Endothelial cell of umbilical vein (primary cell): ENCODE measurements at regions not wholly inside any gene's neighbourhood (a gene's known extent, or its start where the extent isn't known, plus 50 kb on each side); places are given as distances from the start of the nearest gene placed in this dataset.

Experiments
- BruUV-seq: library from RNA; stranded (reverse); fragments of 400-500 nt; replicated peaks from 2 replicates; lab custom pipeline; 2021; lab: Mats Ljungman, UMichigan
- CTCF ChIA-PET: fragments of 300-600, 350-600 bp; sonication (Branson Sonifier 250); formaldehyde crosslinking; loops from one replicate; lab custom pipeline; 2021; ENCODE audit warnings: antibody characterized with exemption, inconsistent platforms; lab: Charles Lee
- POLR2A ChIA-PET: fragments of 300-600, 350-600 bp; sonication (Branson Sonifier 250); formaldehyde crosslinking; loops from one replicate; lab custom pipeline; 2021; ENCODE audit warnings: antibody characterized with exemption, inconsistent platforms; lab: Charles Lee
- DNase-seq: peaks from one replicate; pipeline ENCODE4 v3.0.0-alpha.2; 2011; ENCODE audit warnings: low read depth, low spot score
- FAIRE-seq: peaks from 2 replicates; lab custom pipeline; 2011; peaks lifted over from hg19 to GRCh38; lab: Jason Lieb, UNC
- H2AFZ ChIP-seq: 2 replicates; pipeline ENCODE4 v1.6.0; 2012; ENCODE audit warnings: low read depth, low read length, control low read depth, inconsistent platforms
- H3K27ac ChIP-seq: 2 replicates; pipeline ENCODE4 v1.5.1; 2011; ENCODE audit warnings: low read depth, mild to moderate bottlenecking, control low read depth, low read length, moderate library complexity; ENCODE audit not compliant: insufficient read depth
- H3K27me3 ChIP-seq, 2 experiments: 2 replicates each; pipeline versions ENCODE4 v1.6.0 to v1.6.1; 2011; ENCODE audit warnings: low read length in 2 of 2, mixed read lengths in 1 of 2; ENCODE audit not compliant: control insufficient read depth in 2 of 2, insufficient read depth in 2 of 2
- H3K36me3 ChIP-seq, 2 experiments: 2 replicates in 1 of 2; 3 replicates in 1 of 2; pipeline ENCODE4 v1.5.1; 2011; ENCODE audit warnings: low read length in 2 of 2, mild to moderate bottlenecking in 1 of 2, moderate library complexity in 1 of 2; ENCODE audit not compliant: control insufficient read depth in 2 of 2, insufficient read depth in 2 of 2; ENCODE audit errors: extremely low read depth in 1 of 2
- H3K4me1 ChIP-seq: 3 replicates; pipeline ENCODE4 v1.5.1; 2011; ENCODE audit warnings: mild to moderate bottlenecking, low read length; ENCODE audit not compliant: control insufficient read depth, insufficient read depth; ENCODE audit errors: extremely low read depth
- H3K4me2 ChIP-seq: 2 replicates; pipeline ENCODE4 v1.6.1; 2011; ENCODE audit warnings: low read length, control low read depth, mixed read lengths; ENCODE audit not compliant: insufficient read depth
- H3K4me3 ChIP-seq, 3 experiments: fragments of 200-600 bp in 1 of 3; sonication (generic), shearing (Covaris generic) in 1 of 3; replicated peaks in 1 of 3; 2 replicates each; pipeline ENCODE4 v1.5.1; 2011 to 2016; ENCODE audit warnings: control low read depth in 3 of 3, low read length in 3 of 3, mild to moderate bottlenecking in 2 of 3, inconsistent platforms in 1 of 3, low read depth in 1 of 3, moderate library complexity in 1 of 3; ENCODE audit not compliant: insufficient read depth in 1 of 3
- H3K79me2 ChIP-seq: 2 replicates; pipeline ENCODE4 v1.6.0; 2012; ENCODE audit warnings: low read length, inconsistent platforms; ENCODE audit not compliant: control insufficient read depth, insufficient read depth
- H3K9ac ChIP-seq: replicated peaks from 2 replicates; pipeline ENCODE3; 2011; ENCODE audit warnings: low read length, control low read depth; ENCODE audit not compliant: insufficient read depth; ENCODE audit errors: extremely low read depth
- H3K9me1 ChIP-seq: replicated peaks from 3 replicates; pipeline ENCODE4 v1.6.0; 2011; ENCODE audit warnings: mild to moderate bottlenecking, low read length; ENCODE audit not compliant: control insufficient read depth, insufficient read depth; ENCODE audit errors: extremely low read depth
- H3K9me3 ChIP-seq: replicated peaks from 2 replicates; pipeline ENCODE4 v1.5.1; 2012; ENCODE audit warnings: low read length, inconsistent platforms; ENCODE audit not compliant: control insufficient read depth, insufficient read depth
- H4K20me1 ChIP-seq: replicated peaks from 2 replicates; pipeline ENCODE3; 2011; ENCODE audit warnings: mild to moderate bottlenecking, low read length; ENCODE audit not compliant: control insufficient read depth, insufficient read depth; ENCODE audit errors: extremely low read depth
- CTCF ChIP-seq, 2 donors: IDR thresholded peaks; 1 replicate in 1 of 2; 2 replicates in 1 of 2; pipeline ENCODE4 v1.5.1; 2011; ENCODE audit warnings: low read length in 2 of 2, mild to moderate bottlenecking in 2 of 2, moderate library complexity in 2 of 2, control low read depth in 1 of 2, inconsistent platforms in 1 of 2, low read depth in 1 of 2; ENCODE audit not compliant: insufficient read depth in 1 of 2; ENCODE audit errors: extremely low read depth in 1 of 2
- EZH2 ChIP-seq: IDR thresholded peaks from 2 replicates; pipeline ENCODE4 v1.6.1; 2012; ENCODE audit warnings: borderline replicate concordance, low read depth, mild to moderate bottlenecking, moderate library complexity, low read length, inconsistent platforms; ENCODE audit not compliant: severe bottlenecking
- FOS ChIP-seq: IDR thresholded peaks from 2 replicates; pipeline ENCODE4 v1.6.1; 2011; ENCODE audit warnings: mild to moderate bottlenecking, low read length, moderate library complexity, borderline replicate concordance; ENCODE audit not compliant: insufficient read depth
- GATA2 ChIP-seq: IDR thresholded peaks from 2 replicates; pipeline ENCODE4 v1.7.0; 2011; ENCODE audit warnings: low read depth, mild to moderate bottlenecking, moderate library complexity, mixed read lengths, low read length; ENCODE audit not compliant: insufficient read length, insufficient read depth
- POLR2AphosphoS5 ChIP-seq: IDR thresholded peaks from 2 replicates; pipeline ENCODE4 v1.6.1; 2012; ENCODE audit warnings: low read depth, mild to moderate bottlenecking, control low read depth, low read length, moderate library complexity; ENCODE audit not compliant: insufficient read depth
- dilution Hi-C: fragments of 300-500 bp; cut with MboI; formaldehyde crosslinking; loops from one replicate; pipeline ENCODE4 v1.15.0; 2019; ENCODE audit warnings: low sequenced_read_pairs; ENCODE audit not compliant: extremely low pct_ligation_motif_present
- intact Hi-C: fragments of 100-400 bp; cut with micrococcal nuclease; formaldehyde crosslinking; loops from one replicate; pipeline ENCODE4 v1.10.0; 2022

DNA sequence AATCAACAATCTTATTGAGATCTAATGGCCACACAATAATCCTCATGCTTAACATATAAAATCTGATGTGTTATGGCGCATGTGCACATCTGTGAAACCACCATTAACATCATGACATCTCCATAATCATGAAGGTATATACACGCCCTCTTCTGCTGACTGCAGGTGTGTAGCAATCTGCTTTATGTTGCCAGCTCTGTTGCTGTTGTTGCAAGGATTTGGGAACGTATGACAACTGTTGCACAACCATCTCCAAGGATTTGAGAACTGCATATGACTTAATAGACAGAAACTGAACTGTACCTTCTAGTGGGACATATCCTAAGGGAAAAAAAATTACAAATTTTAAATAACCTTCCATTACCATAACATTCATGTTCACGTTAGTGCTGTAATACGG lies 243.5 kb upstream of the HSFY2 start:
- POLR2A ChIA-PET, result no interaction called here
- Histone ChIP-seq H4K20me1 (no peaks in the 10 kb centered on the region), H3K4me1 (no peaks in the 10 kb centered on the region), H3K9ac (no peak overlapping the region), H3K27me3 (no peaks in the 10 kb centered on the region), H3K27ac (no peak overlapping the region), H3K79me2 (no peaks in the 10 kb centered on the region), H3K36me3 (no peaks in the 10 kb centered on the region), H3K9me1 (no peaks in the 10 kb centered on the region), H3K4me2 (no peak overlapping the region), H2AFZ (no peak overlapping the region), H3K4me3 (no peak overlapping the region), H3K9me3 (no peaks in the 10 kb centered on the region)
- no peak for DNase-seq
- FAIRE-seq, result no peak
- BruUV-seq, result no TSS peak
- intact Hi-C loops (loop anchor here (10.0 kb wide), 1 partner anchor 58 kb away; no protein-coding TSS in a partner anchor), dilution Hi-C loops (no loop called here)
- CTCF ChIA-PET, result no interaction called here
- TF ChIP-seq EZH2, result no peak
- no peak for TF ChIP-seq CTCF (IDR thresholded peaks at IDR 0.05; ENCODE audit: extremely low read depth in 1 of 2, insufficient read depth in 1 of 2, low read depth in 1 of 2, low read length in 2 of 2)
- TF ChIP-seq POLR2AphosphoS5, result no peak

GRCh38 chrY:19015854-19016253 lies 242.3 kb upstream of the HSFY2 start:
- BruUV-seq, result no TSS peak
- dilution Hi-C loops, result no loop called here
- no peak overlapping the region for H3K4me2 ChIP-seq
- H3K9me1 ChIP-seq, result no peaks in the 10 kb centered on the region
- intact Hi-C loops, result loop anchor here (10.0 kb wide), 1 partner anchor 59 kb away; no protein-coding TSS in a partner anchor
- ChIA-PET CTCF (no interaction called here), POLR2A (no interaction called here)
- no peaks in the 10 kb centered on the region for H3K9me3 ChIP-seq
- no peak for DNase-seq
- H3K79me2 ChIP-seq, result no peaks in the 10 kb centered on the region
- H4K20me1 ChIP-seq, result no peaks in the 10 kb centered on the region
- H3K27me3 ChIP-seq, result no peaks in the 10 kb centered on the region
- H3K9ac ChIP-seq, result no peak overlapping the region
- FAIRE-seq, result no peak
- TF ChIP-seq FOS (no peak), GATA2 (no peak)
- H3K4me1 ChIP-seq, result no peaks in the 10 kb centered on the region
- no peaks in the 10 kb centered on the region for H3K36me3 ChIP-seq
- H3K27ac ChIP-seq, result no peak overlapping the region
- no peak overlapping the region for H2AFZ ChIP-seq
- no peak overlapping the region for H3K4me3 ChIP-seq
